Epithelial cell of proximal tubule (primary cell): ENCODE measurements at regions not wholly inside any gene's neighbourhood (a gene's known extent, or its start where the extent isn't known, plus 50 kb on each side); places are given as distances from the start of the nearest gene placed in this dataset.

ENCODE experiments used
- DNase-seq: peaks from one replicate; pipeline ENCODE4 v3.0.0-alpha.2; 2011; ENCODE audit warnings: low read depth
- H3K4me3 ChIP-seq: 2 replicates; pipeline ENCODE4 v1.5.1; 2011; ENCODE audit warnings: low read depth, mild to moderate bottlenecking, low read length
- TF ChIP-seq, protein P1 (sequence below): conservative IDR thresholded peaks from 2 replicates; pipeline ENCODE4 v1.5.1; 2012; ENCODE audit warnings: low read depth, mild to moderate bottlenecking, low read length

DNA sequence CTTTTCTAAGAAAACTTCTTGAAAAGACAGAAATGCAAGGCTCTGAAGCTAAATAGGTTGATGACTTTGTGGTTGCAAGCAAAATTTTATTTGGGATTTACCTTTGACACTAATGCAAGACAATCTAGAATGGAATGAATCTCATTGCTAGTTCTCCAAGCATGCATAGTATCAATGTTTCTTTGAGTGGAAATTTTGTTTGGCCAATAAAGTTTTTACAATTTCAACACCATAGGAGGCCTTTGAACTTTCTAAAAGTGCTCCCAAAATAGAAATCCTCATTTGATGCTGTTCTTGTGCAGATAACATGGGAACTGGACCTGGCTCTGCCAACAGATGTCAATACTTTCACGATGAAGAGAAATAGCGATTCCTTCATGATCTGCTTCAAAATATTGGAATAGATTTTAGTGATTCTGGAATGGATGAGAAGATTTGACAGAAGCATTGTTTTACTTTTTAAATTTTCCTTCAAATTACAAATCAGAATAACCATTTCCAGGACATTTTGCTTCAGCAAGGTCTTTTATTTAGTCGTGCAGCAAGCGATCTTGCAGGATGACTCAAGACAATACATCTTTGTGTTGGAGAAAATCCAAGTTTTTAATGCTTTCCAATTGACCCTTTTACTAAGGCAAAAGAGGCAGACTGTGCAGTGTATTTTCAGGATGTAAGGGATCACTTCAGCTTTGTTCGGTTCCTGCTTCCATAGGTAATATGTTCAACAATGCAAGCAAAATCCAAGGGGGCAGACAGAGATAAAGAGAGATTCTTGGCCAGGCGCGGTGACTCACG, 51.7 kb upstream of the OTUD4 start:
- DNase-seq: no peak
- TF ChIP-seq, protein P1, sequence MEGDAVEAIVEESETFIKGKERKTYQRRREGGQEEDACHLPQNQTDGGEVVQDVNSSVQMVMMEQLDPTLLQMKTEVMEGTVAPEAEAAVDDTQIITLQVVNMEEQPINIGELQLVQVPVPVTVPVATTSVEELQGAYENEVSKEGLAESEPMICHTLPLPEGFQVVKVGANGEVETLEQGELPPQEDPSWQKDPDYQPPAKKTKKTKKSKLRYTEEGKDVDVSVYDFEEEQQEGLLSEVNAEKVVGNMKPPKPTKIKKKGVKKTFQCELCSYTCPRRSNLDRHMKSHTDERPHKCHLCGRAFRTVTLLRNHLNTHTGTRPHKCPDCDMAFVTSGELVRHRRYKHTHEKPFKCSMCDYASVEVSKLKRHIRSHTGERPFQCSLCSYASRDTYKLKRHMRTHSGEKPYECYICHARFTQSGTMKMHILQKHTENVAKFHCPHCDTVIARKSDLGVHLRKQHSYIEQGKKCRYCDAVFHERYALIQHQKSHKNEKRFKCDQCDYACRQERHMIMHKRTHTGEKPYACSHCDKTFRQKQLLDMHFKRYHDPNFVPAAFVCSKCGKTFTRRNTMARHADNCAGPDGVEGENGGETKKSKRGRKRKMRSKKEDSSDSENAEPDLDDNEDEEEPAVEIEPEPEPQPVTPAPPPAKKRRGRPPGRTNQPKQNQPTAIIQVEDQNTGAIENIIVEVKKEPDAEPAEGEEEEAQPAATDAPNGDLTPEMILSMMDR: no peak
- H3K4me3 ChIP-seq: no peak overlapping the region

DNA sequence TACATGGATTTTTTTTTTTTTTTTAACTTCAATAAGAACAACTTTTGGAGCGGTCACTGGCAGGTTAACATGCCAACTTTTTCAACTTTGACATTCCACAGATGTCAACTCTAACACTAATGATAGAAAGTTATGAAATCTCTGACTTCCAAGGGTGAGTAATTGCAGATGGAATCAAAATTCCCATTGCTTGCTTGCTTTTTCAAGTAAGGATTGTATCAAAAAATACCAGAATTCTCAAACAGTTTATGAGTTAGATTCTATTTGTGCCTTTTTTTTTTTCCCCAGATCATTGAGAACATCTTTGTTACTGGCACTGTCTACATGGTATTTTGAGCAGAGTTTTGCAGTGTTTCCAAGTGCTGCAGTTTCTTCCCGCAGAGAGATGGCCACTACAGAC, 50.3 kb upstream of the OTUD4 start:
- no peak overlapping the region for H3K4me3 ChIP-seq
- DNase-seq: no peak
- TF ChIP-seq, protein P1: no peak
